Loucy (cell line): ENCODE measurements at regions not wholly inside any gene's neighbourhood (a gene's known extent, or its start where the extent isn't known, plus 50 kb on each side); places are given as distances from the start of the nearest gene placed in this dataset.

ENCODE experiments used
- H2AFZ ChIP-seq: fragments of 200-600 bp; sonication (generic); 2 replicates; pipeline ENCODE4 v1.6.0; 2016; ENCODE audit warnings: antibody characterized with exemption, mild to moderate bottlenecking, low read length, moderate library complexity
- H3F3A ChIP-seq: fragments of 200-600 bp; 2 replicates; pipeline ENCODE4 v1.6.0; 2016; ENCODE audit warnings: antibody characterized with exemption, low read depth, mild to moderate bottlenecking
- H3K27me3 ChIP-seq: fragments of 200-600 bp; sonication (generic); 2 replicates; pipeline ENCODE4 v1.6.1; 2014; ENCODE audit warnings: low read length, mild to moderate bottlenecking; ENCODE audit not compliant: insufficient read depth, poor library complexity, severe bottlenecking
- H3K36me3 ChIP-seq: fragments of 200-600 bp; sonication (generic); 2 replicates; pipeline ENCODE4 v1.6.1; 2016; ENCODE audit warnings: low read length; ENCODE audit not compliant: insufficient read depth
- H3K4me1 ChIP-seq: fragments of 200-600 bp; sonication (generic); 2 replicates; pipeline ENCODE4 v1.5.1; 2014; ENCODE audit warnings: low read length, mild to moderate bottlenecking; ENCODE audit not compliant: insufficient read depth, poor library complexity, severe bottlenecking
- H3K4me2 ChIP-seq: fragments of 200-600 bp; sonication (generic); 2 replicates; pipeline ENCODE4 v1.6.0; 2014; ENCODE audit warnings: antibody characterized with exemption, low read length, low read depth, mild to moderate bottlenecking; ENCODE audit not compliant: poor library complexity, severe bottlenecking
- H3K4me3 ChIP-seq: fragments of 200-600 bp; sonication (generic); 2 replicates; pipeline ENCODE4 v1.5.1; 2014; ENCODE audit warnings: low read length, mild to moderate bottlenecking, mixed read lengths; ENCODE audit not compliant: poor library complexity, severe bottlenecking
- H3K79me2 ChIP-seq: fragments of 200-600 bp; sonication (generic); 2 replicates; pipeline ENCODE4 v1.6.1; 2014; ENCODE audit warnings: low read length; ENCODE audit not compliant: insufficient read depth
- H3K9ac ChIP-seq: fragments of 200-600 bp; sonication (generic); 2 replicates; pipeline ENCODE4 v1.6.0; 2014; ENCODE audit warnings: mild to moderate bottlenecking, low read depth, low read length, moderate library complexity; ENCODE audit not compliant: poor library complexity, severe bottlenecking
- H3K9me2 ChIP-seq: fragments of 200-600 bp; sonication (generic); replicated peaks from 2 replicates; pipeline ENCODE4 v1.6.1; 2016; ENCODE audit warnings: low read depth, low read length, mixed read lengths
- H3K9me3 ChIP-seq: fragments of 200-600 bp; sonication (generic); 2 replicates; pipeline ENCODE4 v1.6.1; 2014; ENCODE audit warnings: mild to moderate bottlenecking, antibody characterized with exemption, low read length, low read depth; ENCODE audit not compliant: insufficient read depth
- H4K20me1 ChIP-seq: fragments of 200-600 bp; sonication (generic); 2 replicates; pipeline ENCODE4 v1.6.0; 2014; ENCODE audit warnings: antibody characterized with exemption, low read length, mild to moderate bottlenecking; ENCODE audit not compliant: insufficient read depth, poor library complexity, severe bottlenecking
- CTCF ChIP-seq: fragments of 200-600 bp; sonication (generic); conservative IDR thresholded peaks from 2 replicates; pipeline ENCODE4 v1.5.1; 2014; ENCODE audit warnings: mild to moderate bottlenecking, antibody characterized with exemption, low read length
- EZH2phosphoT487 ChIP-seq: fragments of 200-600 bp; IDR thresholded peaks from 2 replicates; pipeline ENCODE4 v1.6.1; 2018; ENCODE audit warnings: antibody characterized with exemption, mild to moderate bottlenecking, moderate library complexity, borderline replicate concordance

GRCh38 chr6:14822012-14822553 lies 423.8 kb upstream of the JARID2 start:
- H3K4me1 ChIP-seq, result peaks cover 23% of the 10 kb centered on the region
- TF ChIP-seq EZH2phosphoT487 (no peak), CTCF (no peak)
- no peak overlapping the region for H3K4me2 ChIP-seq
- H3K27me3 ChIP-seq, result no peaks in the 10 kb centered on the region
- H4K20me1 ChIP-seq, result no peaks in the 10 kb centered on the region
- no peaks in the 10 kb centered on the region for H3K36me3 ChIP-seq
- H3K9ac ChIP-seq, result no peak overlapping the region
- no peaks in the 10 kb centered on the region for H3K9me3 ChIP-seq
- no peaks in the 10 kb centered on the region for H3F3A ChIP-seq
- H2AFZ ChIP-seq, result no peak overlapping the region
- no peaks in the 10 kb centered on the region for H3K79me2 ChIP-seq
- no peaks in the 10 kb centered on the region for H3K9me2 ChIP-seq
- H3K4me3 ChIP-seq, result no peak overlapping the region

GRCh38 chr6:14822679-14823078 lies 423.2 kb upstream of the JARID2 start:
- no peaks in the 10 kb centered on the region for H3K9me3 ChIP-seq
- H3K79me2 ChIP-seq, result no peaks in the 10 kb centered on the region
- H3K4me3 ChIP-seq, result no peak overlapping the region
- peaks cover 28% of the 10 kb centered on the region for H3K4me1 ChIP-seq
- H3K4me2 ChIP-seq, result no peak overlapping the region
- TF ChIP-seq EZH2phosphoT487, result no peak
- TF ChIP-seq CTCF, result no peak
- H3K9me2 ChIP-seq, result no peaks in the 10 kb centered on the region
- H3K27me3 ChIP-seq, result no peaks in the 10 kb centered on the region
- no peak overlapping the region for H3K9ac ChIP-seq
- H2AFZ ChIP-seq, result no peak overlapping the region
- no peaks in the 10 kb centered on the region for H4K20me1 ChIP-seq
- no peaks in the 10 kb centered on the region for H3F3A ChIP-seq
- H3K36me3 ChIP-seq, result no peaks in the 10 kb centered on the region

- no peak overlapping the region for H3K9ac ChIP-seq
- no peaks in the 10 kb centered on the region for H3K79me2 ChIP-seq
- TF ChIP-seq CTCF (no peak), EZH2phosphoT487 (no peak)
- H3K9me2 ChIP-seq, result no peaks in the 10 kb centered on the region
- H2AFZ ChIP-seq, result no peak overlapping the region
- no peak overlapping the region for H3K4me3 ChIP-seq
- no peaks in the 10 kb centered on the region for H3K36me3 ChIP-seq
- H3K4me1 ChIP-seq, result peaks cover 31% of the 10 kb centered on the region
- H3K27me3 ChIP-seq, result no peaks in the 10 kb centered on the region
- H3K9me3 ChIP-seq, result no peaks in the 10 kb centered on the region
- H3K4me2 ChIP-seq, result no peak overlapping the region
- no peaks in the 10 kb centered on the region for H3F3A ChIP-seq
- H4K20me1 ChIP-seq, result no peaks in the 10 kb centered on the region
Observed at GRCh38 chr6:14824060-14824459, 421.8 kb upstream of the JARID2 start.
